Activated B cell treated with CpG ODN at 0.5 μM for 24 hours (primary cell): ENCODE measurements at regions not wholly inside any gene's neighbourhood (a gene's known extent, or its start where the extent isn't known, plus 50 kb on each side); places are given as distances from the start of the nearest gene placed in this dataset.
"Not testable (repeated sequence)": the region's sequence is repeated elsewhere in the genome, so short reads cannot be mapped to it uniquely, and the experiment has no call there.

ENCODE experiments used
- ATAC-seq: fragments of 200-7000 bp; cut with Tn5 transposase; one replicate; pipeline ENCODE4 v1.10.0; 2021; ENCODE audit warnings: low read depth, mild to moderate bottlenecking, moderate library complexity
- CTCF ChIA-PET: fragments of 350-600 bp; sonication (Branson Sonifier 250); formaldehyde crosslinking; loops from one replicate; lab custom pipeline; 2021; ENCODE audit warnings: antibody characterized with exemption; lab: Charles Lee
- POLR2A ChIA-PET: fragments of 350-600 bp; sonication (Branson Sonifier 250); formaldehyde crosslinking; loops from one replicate; lab custom pipeline; 2021; ENCODE audit warnings: antibody characterized with exemption; lab: Charles Lee
- DNase-seq: peaks from one replicate; pipeline ENCODE4 v3.0.0; 2022
- H3K27ac Mint-ChIP-seq: one replicate; pipeline ENCODE4 v1.8.0; 2020; ENCODE audit warnings: mixed read lengths
- H3K27me3 Mint-ChIP-seq: one replicate; pipeline ENCODE4 v1.8.0; 2021; ENCODE audit warnings: mixed read lengths
- H3K36me3 Mint-ChIP-seq: one replicate; pipeline ENCODE4 v1.8.0; 2021; ENCODE audit warnings: low read depth, mixed read lengths
- H3K4me1 Mint-ChIP-seq: one replicate; pipeline ENCODE4 v1.8.0; 2021; ENCODE audit warnings: mixed read lengths
- H3K4me3 Mint-ChIP-seq: one replicate; pipeline ENCODE4 v1.8.0; 2020; ENCODE audit warnings: mild to moderate bottlenecking, mixed read lengths
- H3K9me3 Mint-ChIP-seq: one replicate; pipeline ENCODE4 v1.8.0; 2020; ENCODE audit warnings: mixed read lengths
- intact Hi-C: fragments of 100-400 bp; cut with micrococcal nuclease; formaldehyde crosslinking; loops from one replicate; pipeline ENCODE4 v1.15.1; 2024
- TF ChIP-seq, protein P1 (sequence below): fragments of 200-600 bp; IDR thresholded peaks from one replicate; pipeline ENCODE4 v1.8.0; 2022; ENCODE audit warnings: antibody characterized with exemption, mild to moderate bottlenecking

DNA sequence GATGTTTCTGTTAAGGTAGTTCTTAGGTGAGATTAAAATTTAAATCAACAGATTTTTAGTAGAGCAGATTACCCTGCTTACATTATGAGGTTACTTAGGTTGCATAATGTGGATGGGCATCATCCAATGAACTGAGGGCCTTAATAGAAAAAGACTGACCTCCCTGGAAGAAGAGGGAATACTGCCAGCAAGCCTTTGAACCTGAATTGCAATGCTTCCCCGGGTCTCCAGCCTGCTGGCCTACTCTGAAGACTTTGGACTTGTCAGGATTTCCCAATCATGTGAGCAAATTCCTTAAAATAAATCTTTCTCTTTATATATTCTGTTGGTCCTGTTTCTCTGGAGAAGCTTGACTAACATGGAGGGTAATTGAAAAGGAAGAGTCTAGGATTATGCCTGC, 542.1 kb upstream of the ARRDC3 start:
- H3K4me1 Mint-ChIP-seq: no peaks in the 10 kb centered on the region
- ATAC-seq (no peak), DNase-seq (no peak)
- H3K9me3 Mint-ChIP-seq: no peaks in the 10 kb centered on the region
- no peak overlapping the region for H3K27ac Mint-ChIP-seq
- no peaks in the 10 kb centered on the region for H3K27me3 Mint-ChIP-seq
- intact Hi-C loops: no loop called here
- H3K36me3 Mint-ChIP-seq: no peaks in the 10 kb centered on the region
- H3K4me3 Mint-ChIP-seq: no peak overlapping the region
- CTCF ChIA-PET: no interaction called here
- TF ChIP-seq, protein P1, sequence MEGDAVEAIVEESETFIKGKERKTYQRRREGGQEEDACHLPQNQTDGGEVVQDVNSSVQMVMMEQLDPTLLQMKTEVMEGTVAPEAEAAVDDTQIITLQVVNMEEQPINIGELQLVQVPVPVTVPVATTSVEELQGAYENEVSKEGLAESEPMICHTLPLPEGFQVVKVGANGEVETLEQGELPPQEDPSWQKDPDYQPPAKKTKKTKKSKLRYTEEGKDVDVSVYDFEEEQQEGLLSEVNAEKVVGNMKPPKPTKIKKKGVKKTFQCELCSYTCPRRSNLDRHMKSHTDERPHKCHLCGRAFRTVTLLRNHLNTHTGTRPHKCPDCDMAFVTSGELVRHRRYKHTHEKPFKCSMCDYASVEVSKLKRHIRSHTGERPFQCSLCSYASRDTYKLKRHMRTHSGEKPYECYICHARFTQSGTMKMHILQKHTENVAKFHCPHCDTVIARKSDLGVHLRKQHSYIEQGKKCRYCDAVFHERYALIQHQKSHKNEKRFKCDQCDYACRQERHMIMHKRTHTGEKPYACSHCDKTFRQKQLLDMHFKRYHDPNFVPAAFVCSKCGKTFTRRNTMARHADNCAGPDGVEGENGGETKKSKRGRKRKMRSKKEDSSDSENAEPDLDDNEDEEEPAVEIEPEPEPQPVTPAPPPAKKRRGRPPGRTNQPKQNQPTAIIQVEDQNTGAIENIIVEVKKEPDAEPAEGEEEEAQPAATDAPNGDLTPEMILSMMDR: no peak
- POLR2A ChIA-PET: no interaction called here

DNA sequence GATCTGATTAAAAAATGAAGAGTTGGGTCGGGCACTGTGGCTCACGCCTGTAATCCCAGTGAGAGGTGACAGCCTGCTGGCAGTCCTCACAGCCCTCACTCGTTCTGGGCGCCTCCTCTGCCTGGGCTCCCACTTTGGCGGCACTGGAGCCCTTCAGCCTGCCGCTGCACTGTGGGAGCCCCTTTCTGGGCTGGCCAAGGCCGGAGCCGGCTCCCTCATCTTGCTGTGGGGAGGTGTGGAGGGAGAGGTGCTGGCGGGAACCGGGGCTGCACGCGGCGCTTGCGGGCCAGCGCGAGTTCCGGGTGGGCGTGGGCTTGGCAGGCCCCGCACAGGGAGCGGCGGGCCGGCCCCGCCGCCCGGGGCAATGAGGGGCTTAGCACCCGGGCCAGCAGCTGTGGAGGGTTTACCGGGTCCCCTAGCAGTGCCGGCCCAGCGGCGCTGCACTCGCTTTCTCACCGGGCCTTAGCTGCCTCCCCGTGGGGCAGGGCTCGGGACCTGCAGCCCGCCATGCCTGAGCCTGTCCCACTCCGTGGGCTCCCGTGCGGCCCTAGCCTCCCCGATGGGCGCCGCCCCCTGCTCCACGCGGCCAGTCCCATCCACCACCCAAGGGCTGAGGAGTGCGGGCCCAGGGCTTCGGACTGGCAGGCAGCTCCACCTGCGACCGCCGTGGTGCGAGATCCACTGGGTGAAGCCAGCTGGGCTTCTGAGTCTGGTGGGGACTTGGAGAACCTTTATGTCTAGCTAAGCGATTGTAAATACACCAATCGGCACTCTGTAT, 534.1 kb upstream of the ARRDC3 start:
- H3K27ac Mint-ChIP-seq, H3K36me3 Mint-ChIP-seq, CTCF ChIA-PET, intact Hi-C loops, ATAC-seq, H3K9me3 Mint-ChIP-seq, H3K4me1 Mint-ChIP-seq, DNase-seq, H3K4me3 Mint-ChIP-seq, POLR2A ChIA-PET, H3K27me3 Mint-ChIP-seq: not testable (repeated sequence)

DNA sequence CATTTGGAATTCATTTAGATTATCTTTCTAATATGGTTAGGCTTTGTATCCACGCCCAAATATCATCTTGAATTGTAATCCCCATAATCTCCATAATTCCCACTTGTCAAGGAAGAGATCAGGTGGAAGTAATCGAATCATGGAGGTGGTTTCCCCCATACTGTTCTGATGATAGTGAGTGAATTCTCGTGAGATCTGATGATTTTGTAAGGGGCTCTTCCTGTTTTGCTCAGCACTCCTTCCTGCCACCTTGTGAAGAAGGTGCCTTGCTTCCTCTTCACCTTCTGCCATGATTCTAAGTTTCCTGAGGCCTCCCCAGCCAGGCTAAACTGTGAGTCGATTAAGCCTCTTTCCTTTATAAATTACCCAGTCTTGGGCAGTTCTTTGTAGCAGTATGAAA, 527.5 kb upstream of the ARRDC3 start:
- ChIA-PET CTCF (no interaction called here), POLR2A (no interaction called here)
- TF ChIP-seq, protein P1: no peak
- Mint-ChIP-seq H3K4me1 (no peaks in the 10 kb centered on the region), H3K4me3 (no peak overlapping the region), H3K27me3 (no peaks in the 10 kb centered on the region), H3K9me3 (no peaks in the 10 kb centered on the region), H3K36me3 (no peaks in the 10 kb centered on the region), H3K27ac (no peak overlapping the region)
- DNase-seq (no peak), ATAC-seq (no peak)
- intact Hi-C loops: no loop called here

DNA sequence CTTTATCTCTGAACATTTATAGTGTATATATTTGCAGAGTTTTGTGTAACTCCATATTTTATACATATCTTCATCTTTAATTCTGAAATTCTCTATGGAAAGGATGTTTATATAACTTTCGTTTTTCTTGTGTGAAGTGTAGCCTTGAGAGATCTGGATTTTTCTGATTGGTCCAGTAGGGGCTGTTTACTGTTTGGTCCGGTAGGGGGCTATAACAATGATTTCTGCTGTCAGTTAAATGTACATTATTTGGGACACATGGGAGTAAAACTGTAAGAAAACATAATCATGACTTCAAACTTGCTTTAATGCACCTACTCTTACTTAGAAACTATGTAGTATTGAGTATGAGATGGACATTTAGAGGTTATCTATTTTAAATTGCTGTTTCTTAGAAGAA, 527.1 kb upstream of the ARRDC3 start:
- Mint-ChIP-seq H3K27ac (no peak overlapping the region), H3K4me1 (no peaks in the 10 kb centered on the region), H3K4me3 (no peak overlapping the region), H3K36me3 (no peaks in the 10 kb centered on the region), H3K9me3 (no peaks in the 10 kb centered on the region), H3K27me3 (no peaks in the 10 kb centered on the region)
- ChIA-PET CTCF (no interaction called here), POLR2A (no interaction called here)
- TF ChIP-seq, protein P1: no peak
- DNase-seq (no peak), ATAC-seq (no peak)
- intact Hi-C loops: no loop called here

DNA sequence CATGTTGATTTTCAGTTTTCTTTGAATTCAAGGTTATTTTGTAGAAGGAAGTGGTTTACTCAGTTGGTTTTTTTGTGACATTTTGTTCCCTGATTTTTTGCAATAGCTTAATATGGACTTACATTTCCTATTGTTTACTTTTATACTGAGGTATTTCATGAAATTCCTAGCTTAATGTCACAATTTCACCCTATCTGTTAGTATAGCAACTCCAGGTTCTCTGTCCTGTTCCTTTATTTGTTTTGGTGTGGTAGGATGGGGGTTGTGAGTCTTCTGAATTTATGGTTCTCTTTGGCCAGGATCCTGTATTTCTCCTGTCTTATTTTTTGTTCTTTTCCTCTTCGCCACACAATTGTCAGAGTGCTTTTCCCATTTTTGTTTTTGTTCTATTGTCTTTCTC, 523.4 kb upstream of the ARRDC3 start:
- Mint-ChIP-seq H3K9me3 (no peaks in the 10 kb centered on the region), H3K27me3 (no peaks in the 10 kb centered on the region), H3K4me1 (no peaks in the 10 kb centered on the region), H3K36me3 (no peaks in the 10 kb centered on the region), H3K27ac (no peak overlapping the region), H3K4me3 (no peak overlapping the region)
- CTCF ChIA-PET: no interaction called here
- ATAC-seq (no peak), DNase-seq (no peak)
- TF ChIP-seq, protein P1: no peak
- POLR2A ChIA-PET: no interaction called here
- intact Hi-C loops: loop anchor here (10.0 kb wide), 1 partner anchor 412 kb away; no protein-coding TSS in a partner anchor
